DMS114 treated with DMSO at 0.1 percent for 48 hours (cell line): ENCODE measurements at regions not wholly inside any gene's neighbourhood (a gene's known extent, or its start where the extent isn't known, plus 50 kb on each side); places are given as distances from the start of the nearest gene placed in this dataset.
A peak's percentile ranks its signal among the peaks of the same experiment; 100 is the strongest.

ENCODE experiments used
- DNase-seq: peaks from one replicate; lab custom pipeline; 2025; ENCODE audit not compliant: unreplicated experiment; lab: John Stamatoyannopoulos, UW

DNA sequence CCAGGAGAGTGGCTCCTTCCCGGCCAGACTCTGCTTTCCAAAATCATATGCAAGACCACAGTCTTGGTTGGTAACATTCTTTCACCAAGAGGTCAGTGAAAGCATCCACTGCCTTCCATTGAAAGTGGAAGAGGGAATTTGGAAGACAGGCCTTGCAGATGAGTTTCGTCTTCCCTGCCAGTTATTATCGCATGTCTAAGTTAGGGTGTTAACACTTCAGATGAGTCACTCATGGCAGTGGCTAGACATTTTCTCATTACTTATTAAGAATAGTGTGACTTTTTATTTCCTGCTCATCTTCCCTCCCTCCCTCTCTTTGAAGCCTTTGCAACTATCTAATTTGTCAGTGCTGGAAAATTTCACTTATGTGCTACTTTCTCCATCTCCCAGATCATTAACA lies 102.9 kb upstream of the EPB41L3 start:
- DNase-seq = no peak

DNA sequence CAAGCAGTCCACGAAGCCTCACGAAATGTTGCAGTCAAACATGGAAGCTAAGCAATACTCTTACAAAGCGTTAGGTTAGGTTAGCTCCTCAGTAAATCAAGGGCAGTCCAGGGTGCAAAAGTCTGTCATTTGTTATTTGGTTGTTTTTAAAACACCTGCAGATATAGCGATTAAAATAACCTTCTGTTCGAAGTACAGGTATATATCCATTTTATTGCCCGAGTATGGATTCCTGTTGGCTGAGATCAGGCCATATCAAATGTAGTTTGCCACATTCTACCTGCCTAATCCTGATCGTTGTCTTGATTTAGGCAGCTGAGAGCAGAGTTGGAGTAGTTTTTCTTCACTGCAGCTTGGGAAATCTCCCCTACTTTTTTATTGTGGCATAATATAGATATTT lies 99.5 kb upstream of the EPB41L3 start:
- no peak for DNase-seq

DNA sequence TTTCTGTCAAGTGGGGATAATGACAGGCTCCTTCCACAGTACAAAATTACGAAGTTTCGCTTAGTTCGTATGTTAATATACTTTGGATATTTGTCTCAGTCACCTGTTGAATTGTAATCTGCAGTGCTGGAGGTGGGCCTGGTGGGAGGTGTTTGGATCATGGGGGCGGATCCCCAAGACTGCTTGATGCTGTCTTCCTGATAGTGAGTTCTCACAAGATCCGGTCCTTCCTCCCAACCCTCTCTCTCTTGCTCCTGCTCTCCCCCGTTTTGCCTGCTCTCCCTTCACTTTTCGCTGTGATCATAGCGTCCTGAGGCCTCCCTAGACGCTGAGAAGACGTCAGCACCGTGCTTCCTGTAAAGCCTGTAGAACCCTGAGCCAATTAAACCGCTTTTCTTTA lies 97.1 kb upstream of the EPB41L3 start:
- DNase-seq = no peak

DNA sequence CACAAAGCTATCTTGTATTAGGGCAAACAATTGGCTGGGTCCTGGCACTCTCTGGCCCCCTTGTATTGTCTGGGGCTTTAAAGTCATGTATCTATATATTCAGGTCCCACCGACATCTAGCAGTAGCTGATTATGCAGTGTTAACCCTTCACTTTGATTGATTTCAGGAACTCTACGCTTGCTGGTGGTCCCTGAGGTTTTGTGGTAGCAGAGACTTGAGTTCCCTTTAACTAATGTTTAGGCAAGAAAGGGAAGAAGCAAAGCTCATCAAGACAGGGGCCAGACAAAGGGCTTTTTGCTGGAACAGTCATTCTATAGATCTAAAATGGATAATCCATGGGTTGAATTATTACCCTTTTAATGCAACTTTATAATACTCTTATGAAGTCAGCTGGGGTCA lies 95.3 kb upstream of the EPB41L3 start:
- DNase-seq = no peak

DNA sequence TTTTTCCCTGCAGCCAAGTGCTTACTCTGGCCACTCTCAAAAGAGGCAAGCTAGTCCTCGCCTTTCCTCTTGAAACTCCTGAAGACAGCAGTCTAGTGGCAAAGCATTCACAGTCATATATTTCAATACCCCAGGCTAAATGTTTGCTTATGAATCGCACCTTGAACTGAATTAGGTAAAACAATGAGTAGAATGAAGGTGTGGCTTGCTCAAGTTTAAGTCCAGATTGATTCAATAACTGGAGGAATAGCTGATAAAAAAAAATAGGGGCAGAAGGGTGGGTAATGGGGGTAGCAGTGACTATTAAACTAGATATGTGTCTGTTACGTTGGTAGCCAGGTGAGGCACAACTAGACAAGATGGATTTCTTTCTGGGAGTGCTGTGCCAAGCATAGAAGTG lies 88.2 kb upstream of the EPB41L3 start:
- no peak for DNase-seq

DNA sequence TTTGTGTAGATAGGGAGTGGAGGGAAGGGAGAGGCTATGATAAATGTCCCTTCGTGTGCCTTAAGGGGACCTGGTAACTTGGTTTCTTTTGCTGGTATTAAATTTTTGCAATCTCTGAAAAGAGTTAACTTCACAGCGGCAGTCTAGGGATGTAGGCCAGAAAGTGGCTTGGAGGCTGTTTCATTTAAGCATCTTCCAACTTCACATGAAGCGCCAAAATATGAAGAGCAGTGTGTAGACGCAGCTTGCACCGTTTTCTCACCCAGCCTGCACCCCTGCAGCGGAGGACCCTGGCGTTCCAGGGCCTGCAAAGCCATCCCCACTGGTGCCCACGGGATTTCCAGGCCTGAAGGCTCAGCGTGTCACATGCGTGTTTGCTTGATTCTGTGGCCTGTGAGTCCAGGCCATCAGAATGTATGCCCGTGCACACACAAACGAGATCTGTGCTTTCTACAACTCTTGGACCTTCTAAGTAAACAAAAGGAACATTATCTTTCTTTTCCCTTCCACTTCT lies 87.2 kb upstream of the EPB41L3 start:
- DNase-seq = no peak

DNA sequence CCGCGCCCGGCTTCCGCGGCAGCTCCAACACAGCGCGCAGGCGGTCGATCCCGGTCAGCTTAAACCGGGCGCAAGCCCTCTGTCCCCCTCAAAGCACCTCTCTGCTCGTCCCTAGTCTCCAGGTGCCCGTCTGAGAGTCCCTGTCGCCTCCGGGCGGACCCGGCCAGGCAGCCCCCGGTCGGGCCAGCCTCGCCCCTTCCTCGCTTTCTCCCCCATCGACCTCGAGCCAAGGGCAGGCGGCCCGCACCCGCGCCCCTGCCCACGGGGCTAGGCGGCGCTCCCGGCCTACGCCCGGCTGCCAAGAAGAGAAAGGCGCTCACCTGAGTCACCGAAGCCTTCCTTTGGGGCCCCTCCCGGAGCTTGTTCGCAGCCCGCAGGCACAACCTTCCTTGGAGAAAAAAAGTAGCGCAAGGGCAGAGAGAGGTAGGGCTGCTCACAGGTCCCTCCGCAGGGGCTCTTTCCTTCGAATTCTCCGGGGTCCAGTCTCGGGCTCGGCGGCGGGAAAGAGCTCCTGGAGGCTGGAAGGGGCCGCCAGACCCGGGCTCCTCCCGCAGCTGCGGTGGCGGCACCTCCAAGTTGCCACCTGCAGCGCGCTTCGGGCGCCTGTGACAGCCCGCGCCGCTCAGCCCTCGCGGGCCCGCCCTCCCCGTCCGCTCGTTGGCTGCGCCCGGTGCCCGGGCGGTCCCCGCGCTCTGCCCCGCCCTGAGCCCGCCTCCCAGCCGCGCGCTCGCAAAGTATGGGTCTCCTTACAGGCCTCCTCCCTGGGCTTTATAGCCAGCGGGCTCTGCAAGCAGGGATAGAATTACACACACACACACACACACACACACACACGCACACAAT lies 86.5 kb upstream of the EPB41L3 start:
- peak; percentile 50 for DNase-seq

DNA sequence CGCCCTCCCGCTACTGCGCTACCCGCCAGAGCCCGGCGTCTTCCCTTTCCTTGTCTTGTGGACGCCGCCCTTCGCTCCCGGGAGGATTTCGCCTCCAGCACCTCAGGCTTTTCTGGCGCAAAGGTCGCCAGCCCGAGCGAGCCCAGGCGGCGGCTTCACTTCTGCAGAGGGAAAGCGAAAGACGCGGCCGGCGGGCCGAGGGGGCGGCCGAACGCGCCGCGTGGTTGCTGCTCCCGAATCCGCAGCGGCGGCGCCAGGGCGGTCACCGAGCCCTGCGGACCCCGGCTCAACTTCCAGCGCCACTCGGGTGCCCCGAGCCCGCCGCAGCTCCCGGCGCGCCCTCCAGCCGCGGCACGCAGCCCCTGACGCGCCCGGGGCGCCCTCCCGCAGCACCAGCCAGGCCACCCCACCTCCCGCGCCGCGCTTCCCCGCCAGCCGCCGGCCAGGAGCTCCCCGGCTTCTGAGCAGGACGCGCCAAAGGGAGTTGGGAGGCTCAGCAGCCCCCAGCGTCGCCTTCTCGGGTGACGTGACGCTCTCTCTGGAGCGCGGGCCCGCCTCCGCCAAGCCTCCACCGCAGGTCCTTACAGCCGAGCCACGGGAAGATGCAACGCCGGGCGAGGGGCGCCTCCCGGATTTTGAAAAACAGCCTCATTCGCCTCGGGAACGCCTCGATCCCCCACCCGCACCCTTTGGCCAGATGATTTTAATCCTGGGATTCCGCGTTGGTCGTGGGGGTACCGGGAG lies 84.9 kb upstream of the EPB41L3 start:
- DNase-seq = no peak

DNA sequence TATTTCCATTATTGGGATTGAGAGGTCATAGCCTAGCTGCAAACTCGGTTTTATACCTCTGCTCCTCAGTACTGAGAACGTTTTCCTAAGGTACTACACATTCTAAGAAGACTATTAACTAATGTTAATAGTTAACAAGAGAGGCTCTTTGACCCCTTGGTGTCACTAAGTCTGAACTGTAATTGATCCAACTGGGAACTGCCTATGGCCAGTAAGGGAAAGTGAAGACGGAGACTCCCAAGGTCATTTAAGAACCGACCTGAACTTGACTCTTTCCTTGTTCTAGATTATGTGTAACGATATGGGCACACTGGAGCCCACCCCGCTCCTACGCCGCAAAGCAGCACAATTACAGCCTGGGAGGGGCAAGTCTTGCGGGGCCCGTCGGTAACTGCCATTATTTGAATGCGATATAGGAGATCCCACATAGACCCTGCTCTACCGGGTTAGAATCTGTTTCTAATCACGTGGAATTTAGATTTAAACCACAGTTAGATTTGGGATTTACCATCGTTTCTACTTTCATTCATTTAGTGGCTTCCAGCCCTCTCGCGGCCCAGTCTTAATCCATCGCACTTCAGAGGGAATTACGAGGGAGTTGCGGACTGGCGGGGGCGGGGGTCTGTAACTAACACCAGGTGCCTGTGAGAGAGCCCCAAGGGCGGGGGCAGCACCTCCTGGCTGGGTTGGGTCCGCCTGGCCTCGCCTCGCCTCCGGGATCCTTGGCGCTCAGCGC lies 84.1 kb upstream of the EPB41L3 start:
- DNase-seq = no peak

DNA sequence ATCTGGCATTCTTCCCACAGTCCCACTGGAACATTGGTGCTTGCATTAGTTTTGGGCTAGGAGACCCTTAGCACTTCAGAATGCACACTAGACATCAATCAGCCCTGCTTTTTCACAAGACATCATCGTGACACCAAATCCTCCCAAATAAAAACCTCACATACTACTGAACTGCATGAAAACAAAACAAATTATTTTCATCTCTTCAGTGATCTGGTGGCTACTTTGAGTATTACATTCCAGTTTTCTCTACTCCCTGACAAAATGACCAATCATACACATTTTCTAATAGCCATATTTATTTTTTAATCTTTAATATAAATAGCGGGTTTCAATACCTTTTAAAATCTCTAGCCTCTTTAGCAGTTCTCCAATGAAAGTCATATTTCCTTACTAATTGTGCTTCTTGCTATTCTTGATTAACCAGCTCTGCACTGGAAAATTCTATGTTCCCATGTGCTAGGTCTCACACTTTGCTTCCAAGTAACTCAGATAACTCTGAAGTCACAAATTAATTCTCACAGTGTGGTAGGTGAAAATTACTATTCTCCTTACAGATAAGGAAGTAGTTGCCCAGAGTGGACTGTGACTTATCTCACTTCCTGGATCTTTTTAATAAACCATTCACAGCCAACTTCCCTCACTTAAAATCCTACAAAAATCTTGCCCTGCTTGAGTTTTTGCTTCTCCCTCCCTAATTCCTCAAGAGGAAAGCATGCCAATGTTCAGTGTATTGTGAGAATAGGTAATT lies 82.5 kb upstream of the EPB41L3 start:
- DNase-seq = no peak

DNA sequence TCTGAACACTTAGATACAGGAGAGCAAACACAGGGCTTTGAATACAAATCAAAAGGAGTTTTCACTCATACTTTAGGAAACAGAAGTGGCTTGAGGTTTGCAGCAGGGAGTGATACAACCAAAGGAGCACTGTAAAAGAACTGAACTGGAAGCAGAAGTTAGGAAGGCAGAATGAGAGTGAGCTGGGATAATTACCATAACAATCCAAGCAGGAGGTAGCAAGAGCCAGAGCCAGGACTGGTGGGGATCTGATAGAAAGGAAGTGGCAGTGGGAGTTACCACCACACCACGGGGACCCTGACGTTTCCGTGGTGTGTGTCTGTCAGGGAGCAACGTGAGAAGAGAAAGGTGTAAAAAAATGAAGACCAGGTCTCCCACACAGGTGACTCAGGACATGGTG lies 81.3 kb upstream of the EPB41L3 start:
- DNase-seq = no peak

DNA sequence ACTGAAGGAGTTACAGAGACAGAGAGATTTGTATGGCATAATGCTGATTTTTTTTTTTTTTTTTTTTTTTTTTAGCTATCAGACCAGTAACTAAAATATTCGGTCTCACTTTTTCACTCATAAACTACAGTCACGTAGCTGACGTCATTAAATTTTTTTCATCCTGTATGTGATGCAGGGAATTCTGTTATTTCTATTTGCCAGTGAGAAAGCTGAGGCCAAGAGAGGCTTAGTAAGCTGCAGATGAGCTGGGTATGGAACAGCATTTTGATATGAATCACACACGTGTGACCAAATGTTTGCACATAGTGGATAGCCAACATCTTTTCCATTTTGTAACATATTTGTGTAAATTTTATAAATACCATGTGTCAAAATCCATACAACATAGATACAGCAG lies 79.1 kb upstream of the EPB41L3 start:
- DNase-seq = no peak

DNA sequence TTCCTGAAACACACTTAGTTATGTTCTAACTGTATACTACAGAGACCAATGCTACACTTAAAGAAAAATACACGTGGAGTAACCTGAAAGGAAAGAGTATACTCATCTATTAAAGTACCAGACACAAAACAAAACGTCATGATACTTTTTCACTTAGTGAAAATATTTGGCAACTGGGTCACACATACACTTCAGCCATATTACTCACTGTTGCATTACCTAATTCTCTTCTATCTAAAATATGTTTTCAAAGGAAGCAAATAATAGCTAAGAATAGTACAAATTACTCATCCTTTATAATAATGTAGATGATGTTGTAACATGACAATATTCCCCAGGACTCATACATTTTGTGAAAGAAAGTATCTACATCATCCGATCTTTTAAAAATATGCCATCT lies 76.5 kb upstream of the EPB41L3 start:
- no peak for DNase-seq

DNA sequence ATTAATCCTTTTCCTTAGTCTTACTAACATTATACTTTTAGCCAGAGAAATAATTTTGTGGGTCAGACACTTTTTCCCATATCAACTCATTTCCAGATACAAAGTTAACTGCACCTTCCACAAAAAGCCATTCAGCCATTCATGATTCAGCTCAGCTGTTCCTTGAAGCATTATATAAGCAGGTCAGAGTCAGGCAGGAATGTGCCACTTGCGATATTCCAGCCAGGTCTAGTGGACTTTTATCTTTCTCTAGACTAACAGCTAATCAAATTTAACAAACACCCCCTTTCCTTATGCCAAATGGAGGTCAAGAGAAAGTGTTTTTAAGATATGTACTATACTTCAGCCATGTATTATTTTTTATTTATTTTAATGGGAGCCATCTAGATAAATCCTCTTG lies 75.6 kb upstream of the EPB41L3 start:
- no peak for DNase-seq

DNA sequence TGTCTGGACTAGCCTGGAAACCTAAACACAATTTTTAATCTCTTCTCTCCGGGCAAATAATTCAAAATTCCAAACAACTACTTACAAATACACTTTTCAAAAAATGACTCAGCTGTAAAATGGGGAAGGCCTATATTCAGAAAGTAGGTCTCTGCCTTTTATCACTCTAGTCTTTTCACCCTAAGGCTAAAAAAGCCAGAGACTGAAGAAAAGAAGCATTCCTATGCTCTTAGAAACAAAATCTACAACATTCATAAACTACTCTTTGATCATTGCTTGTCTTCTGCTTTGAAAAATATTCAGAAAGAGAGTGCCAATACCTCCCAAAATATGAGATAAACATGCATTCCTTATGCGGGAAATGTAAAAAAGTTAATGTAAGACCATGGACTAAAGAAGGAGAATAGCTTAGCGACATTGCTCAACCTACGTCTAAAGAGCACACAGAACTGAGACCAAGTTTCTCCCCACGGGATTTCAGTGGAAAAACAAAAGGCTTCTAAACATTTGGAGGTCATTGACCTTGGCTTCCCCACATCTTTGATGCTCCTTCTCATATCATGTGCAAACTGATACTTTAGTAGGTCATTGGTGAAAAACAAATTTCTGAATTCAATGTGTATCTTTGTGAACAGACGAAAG lies 74.4 kb upstream of the EPB41L3 start:
- DNase-seq = no peak

DNA sequence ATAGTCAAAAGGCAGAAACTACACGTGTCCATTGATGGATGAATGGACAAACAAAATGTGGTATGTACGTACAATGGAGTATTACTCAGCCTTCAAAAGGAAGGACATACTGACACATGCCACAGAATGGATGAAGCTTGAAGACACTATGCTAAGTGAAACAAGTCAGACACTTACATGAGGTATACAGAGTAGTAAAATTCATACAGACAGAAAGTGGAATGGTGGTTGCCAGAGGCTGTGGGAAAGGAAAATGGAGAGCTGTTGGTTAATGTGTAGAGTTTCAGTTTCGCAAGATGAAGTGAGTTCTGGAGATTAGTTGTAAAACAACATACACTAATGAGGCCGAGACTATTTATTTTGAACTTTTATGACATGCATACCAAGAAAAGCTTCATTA lies 67.4 kb upstream of the EPB41L3 start:
- DNase-seq = no peak

DNA sequence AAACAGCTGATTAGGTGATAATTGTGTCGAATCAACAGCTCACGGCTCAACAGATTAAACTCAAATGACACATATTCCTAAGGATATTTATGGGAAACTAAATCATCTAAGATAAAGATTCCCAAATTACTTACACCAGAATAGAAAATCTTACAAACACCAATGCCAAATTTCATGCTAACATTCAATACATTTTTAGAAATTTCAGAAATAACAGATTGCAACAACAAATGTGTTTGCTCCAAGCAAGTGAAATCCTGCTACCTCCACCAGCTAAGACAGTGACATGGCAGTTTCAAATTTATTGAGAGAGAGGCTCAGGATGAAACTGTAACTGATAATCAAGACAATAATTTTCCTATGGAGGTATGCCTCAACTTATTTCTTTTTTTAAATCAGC lies 65.0 kb upstream of the EPB41L3 start:
- no peak for DNase-seq

DNA sequence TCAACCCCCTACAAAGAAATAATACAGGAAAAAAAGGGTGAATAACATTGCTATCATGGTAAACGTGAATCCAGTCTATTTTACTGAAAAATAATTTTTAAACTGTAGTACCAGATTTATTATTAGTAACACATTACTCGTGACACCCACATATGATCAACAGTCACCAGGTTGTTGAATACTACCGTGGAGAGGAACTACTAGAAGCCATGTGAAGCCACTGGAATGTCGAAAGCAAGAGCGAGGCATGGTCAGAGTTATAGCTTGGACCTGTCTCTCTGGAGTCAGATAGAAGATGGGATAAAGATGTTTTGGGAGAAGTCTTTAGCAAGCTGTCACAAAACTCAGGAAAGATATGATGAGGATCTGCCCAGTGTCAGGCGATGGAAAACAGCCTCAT lies 63.2 kb upstream of the EPB41L3 start:
- DNase-seq = no peak

DNA sequence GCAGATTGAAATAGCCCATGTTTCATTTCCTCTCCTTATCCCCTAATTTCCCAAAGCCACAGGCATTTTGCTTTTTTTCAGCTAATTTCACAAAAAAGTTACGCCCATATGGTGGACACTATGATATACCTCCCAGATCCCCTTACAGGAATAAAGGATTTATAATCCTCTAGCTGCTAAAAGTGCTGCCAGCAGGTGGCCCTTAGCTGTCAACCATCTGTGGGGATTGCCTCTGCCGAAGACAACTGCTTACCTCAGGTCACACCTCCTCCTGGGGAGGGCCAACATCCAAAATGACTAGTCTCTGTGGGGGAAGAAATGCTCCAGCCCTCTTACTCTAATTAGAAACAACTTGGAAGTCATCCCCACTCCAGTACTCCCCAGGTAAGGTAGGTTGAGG lies 61.0 kb upstream of the EPB41L3 start:
- no peak for DNase-seq

DNA sequence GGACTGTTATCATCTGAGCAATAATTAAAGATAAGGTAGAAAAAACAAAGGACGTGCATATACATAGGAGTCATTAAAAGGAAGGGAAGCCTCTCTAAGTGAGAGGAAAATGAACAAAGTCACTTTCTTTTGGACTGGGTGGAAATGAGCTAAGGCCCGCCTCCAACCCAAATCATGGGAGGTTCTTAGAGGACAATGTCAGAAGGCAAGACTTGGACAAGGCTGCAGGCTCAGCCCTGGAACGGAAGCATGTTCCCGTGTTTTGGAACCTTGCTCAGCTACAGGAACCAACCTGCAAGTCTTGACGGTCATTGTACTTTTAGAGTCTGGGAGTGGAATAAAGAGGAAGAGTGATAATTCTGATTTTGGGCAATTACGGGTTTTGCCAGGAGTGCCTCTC lies 59.4 kb upstream of the EPB41L3 start:
- DNase-seq = no peak
